B cell (primary cell): ENCODE measurements at regions not wholly inside any gene's neighbourhood (a gene's known extent, or its start where the extent isn't known, plus 50 kb on each side); places are given as distances from the start of the nearest gene placed in this dataset.

Experiments used
- ATAC-seq: fragments of 200-7000 bp; cut with Tn5 transposase; one replicate; pipeline ENCODE4 v1.10.0; 2021; ENCODE audit warnings: low read depth, mild to moderate bottlenecking, moderate number of reproducible peaks, moderate library complexity
- CTCF ChIA-PET: fragments of 350-600 bp; sonication (Branson Sonifier 250); formaldehyde crosslinking; loops from one replicate; lab custom pipeline; 2021; ENCODE audit warnings: antibody characterized with exemption, inconsistent platforms; lab: Charles Lee
- POLR2A ChIA-PET: fragments of 350-600 bp; sonication (Branson Sonifier 250); formaldehyde crosslinking; loops from one replicate; lab custom pipeline; 2021; ENCODE audit warnings: antibody characterized with exemption; lab: Charles Lee
- DNase-seq: peaks from one replicate; pipeline ENCODE4 v3.0.0; 2013
- H2AFZ ChIP-seq: 2 replicates; pipeline ENCODE4 v1.6.1; 2012; ENCODE audit warnings: mild to moderate bottlenecking, low read depth, low read length; ENCODE audit not compliant: insufficient read depth, poor library complexity, severe bottlenecking
- H3K27ac ChIP-seq, 2 donors: 1 replicate in 1 of 2; 2 replicates in 1 of 2; pipeline ENCODE4 v1.5.1; 2012 to 2013; ENCODE audit warnings: low read length in 2 of 2, mild to moderate bottlenecking in 2 of 2, moderate library complexity in 1 of 2
- H3K27me3 ChIP-seq, 4 experiments: fragments of 200-600 bp in 1 of 4; sonication (generic) in 1 of 4; replicated peaks in 1 of 4; 1 replicate in 2 of 4; 2 replicates in 2 of 4; pipeline versions ENCODE4 v1.6.1 to v1.7.0; 2013 to 2016; ENCODE audit warnings: low read length in 3 of 4, mild to moderate bottlenecking in 2 of 4, mixed read lengths in 1 of 4, moderate library complexity in 1 of 4; ENCODE audit not compliant: insufficient read depth in 4 of 4, control insufficient read depth in 3 of 4; ENCODE audit errors: control extremely low read depth in 1 of 4
- H3K36me3 ChIP-seq, 2 experiments: replicated peaks in 1 of 2; 1 replicate in 1 of 2; 2 replicates in 1 of 2; pipeline versions ENCODE4 v1.6.1 to v1.7.1; 2013; ENCODE audit warnings: low read length in 1 of 2; ENCODE audit not compliant: insufficient read depth in 2 of 2, control insufficient read depth in 1 of 2; ENCODE audit errors: control extremely low read depth in 1 of 2, extremely low read depth in 1 of 2
- H3K4me1 ChIP-seq, 2 donors: fragments of 200-600 bp in 1 of 2; sonication (generic) in 1 of 2; 1 replicate in 1 of 2; 2 replicates in 1 of 2; pipeline versions ENCODE4 v1.5.1 to v1.6.1; 2013 to 2017; ENCODE audit warnings: low read length in 2 of 2; ENCODE audit not compliant: control insufficient read depth in 2 of 2, insufficient read depth in 2 of 2
- H3K4me2 ChIP-seq: replicated peaks from 2 replicates; pipeline ENCODE3; 2012; ENCODE audit warnings: mild to moderate bottlenecking, low read depth, low read length; ENCODE audit not compliant: poor library complexity, severe bottlenecking
- H3K4me3 ChIP-seq, 5 experiments: fragments of 200-600 bp in 1 of 5; sonication (generic) in 1 of 5; 1 replicate in 3 of 5; 2 replicates in 2 of 5; pipeline versions ENCODE4 v1.5.1 to v1.7.0; 2011 to 2016; ENCODE audit warnings: low read length in 4 of 5, mild to moderate bottlenecking in 4 of 5, low read depth in 2 of 5, control low read depth in 1 of 5, moderate library complexity in 1 of 5; ENCODE audit not compliant: insufficient read depth in 1 of 5; ENCODE audit errors: control extremely low read depth in 1 of 5, extremely low read depth in 1 of 5
- H3K79me2 ChIP-seq: fragments of 200-600 bp; sonication (generic); one replicate; pipeline ENCODE4 v1.6.0; 2016; ENCODE audit warnings: low read length; ENCODE audit not compliant: control insufficient read depth, insufficient read depth
- H3K9ac ChIP-seq: fragments of 200-600 bp; sonication (generic); 2 replicates; pipeline ENCODE4 v1.6.1; 2017; ENCODE audit warnings: mild to moderate bottlenecking, low read length, moderate library complexity
- H3K9me3 ChIP-seq, 3 donors: one replicate each; pipeline versions ENCODE4 v1.6.1 to v1.7.1; 2013; ENCODE audit warnings: low read length in 2 of 3; ENCODE audit not compliant: control insufficient read depth in 2 of 3, insufficient read depth in 1 of 3; ENCODE audit errors: control extremely low read depth in 1 of 3
- H4K20me1 ChIP-seq: 2 replicates; pipeline ENCODE4 v1.6.0; 2012; ENCODE audit warnings: mild to moderate bottlenecking, low read length; ENCODE audit not compliant: insufficient read depth, control insufficient read depth, poor library complexity, severe bottlenecking
- H3K27ac Mint-ChIP-seq: one replicate; pipeline ENCODE4 v1.8.0; 2021; ENCODE audit warnings: mixed read lengths
- H3K27me3 Mint-ChIP-seq: one replicate; pipeline ENCODE4 v1.8.0; 2021; ENCODE audit warnings: mixed read lengths
- H3K4me1 Mint-ChIP-seq: one replicate; pipeline ENCODE4 v1.8.0; 2021; ENCODE audit warnings: mixed read lengths
- H3K4me3 Mint-ChIP-seq: one replicate; pipeline ENCODE4 v1.8.0; 2021; ENCODE audit warnings: mixed read lengths
- H3K9me3 Mint-ChIP-seq: one replicate; pipeline ENCODE4 v1.8.0; 2022; ENCODE audit warnings: mixed read lengths; ENCODE audit not compliant: insufficient read depth
- CTCF ChIP-seq: fragments of 200-600 bp; IDR thresholded peaks from one replicate; pipeline ENCODE4 v1.8.0; 2022; ENCODE audit warnings: antibody characterized with exemption, mild to moderate bottlenecking
- EZH2 ChIP-seq: IDR thresholded peaks from 2 replicates; pipeline ENCODE4 v1.6.1; 2012; ENCODE audit warnings: borderline replicate concordance, low read depth, mild to moderate bottlenecking, moderate library complexity, low read length; ENCODE audit not compliant: insufficient read depth, poor library complexity, severe bottlenecking
- WGBS: methylation state at CpG from one replicate; pipeline ENCODE4 v1.1.5; 2013; ENCODE audit warnings: missing lambda C conversion rate; ENCODE audit not compliant: insufficient coverage; 5-methylcytosine and 5-hydroxymethylcytosine counted together
- intact Hi-C: fragments of 100-400 bp; cut with micrococcal nuclease; formaldehyde crosslinking; loops from one replicate; pipeline ENCODE4 v1.10.0; 2022

GRCh38 chr13:71967990-71968389 lies 101.0 kb upstream of the DACH1 start:
- Histone ChIP-seq H3K9me3 (peaks cover 0 to 3% (median 0%) of the 10 kb centered on the region in 3 donors), H3K4me2 (no peak overlapping the region), H4K20me1 (no peaks in the 10 kb centered on the region), H3K27me3 (no peaks in the 10 kb centered on the region), H3K79me2 (no peaks in the 10 kb centered on the region), H3K27ac (no peak overlapping the region), H3K4me3 (no peak overlapping the region), H2AFZ (no peak overlapping the region), H3K4me1 (no peaks in the 10 kb centered on the region), H3K9ac (no peak overlapping the region), H3K36me3 (no peaks in the 10 kb centered on the region)
- no peak for ATAC-seq
- 91% methylated on average over 4 of the region's 5 CpGs for WGBS
- POLR2A ChIA-PET = no interaction called here
- TF ChIP-seq CTCF (no peak), EZH2 (no peak)
- no peaks in the 10 kb centered on the region for H3K9me3 Mint-ChIP-seq
- H3K27ac Mint-ChIP-seq = no peak overlapping the region
- H3K4me3 Mint-ChIP-seq = no peak overlapping the region
- intact Hi-C loops = no loop called here
- H3K27me3 Mint-ChIP-seq = no peaks in the 10 kb centered on the region
- CTCF ChIA-PET = no interaction called here
- no peak for DNase-seq
- peaks cover 2% of the 10 kb centered on the region for H3K4me1 Mint-ChIP-seq

- H2AFZ ChIP-seq = peak overlapping the region; percentile 21
- H3K27me3 ChIP-seq = no peaks in the 10 kb centered on the region
- H3K27ac ChIP-seq = no peak overlapping the region
- Mint-ChIP-seq H3K27me3 (no peaks in the 10 kb centered on the region), H3K9me3 (no peaks in the 10 kb centered on the region), H3K4me1 (peaks cover 2% of the 10 kb centered on the region), H3K27ac (no peak overlapping the region), H3K4me3 (no peak overlapping the region)
- POLR2A ChIA-PET = no interaction called here
- ATAC-seq (no peak), DNase-seq (no peak)
- H3K79me2 ChIP-seq = no peaks in the 10 kb centered on the region
- H3K9me3 ChIP-seq = peaks cover 0 to 1% (median 0%) of the 10 kb centered on the region in 3 donors
- TF ChIP-seq CTCF = no peak
- no peak for TF ChIP-seq EZH2
- no peaks in the 10 kb centered on the region for H3K36me3 ChIP-seq
- no peaks in the 10 kb centered on the region for H4K20me1 ChIP-seq
- H3K9ac ChIP-seq = peak overlapping the region; percentile 27
- H3K4me3 ChIP-seq = no peak overlapping the region
- no peaks in the 10 kb centered on the region for H3K4me1 ChIP-seq
- intact Hi-C loops = no loop called here
- 40% methylated on average over 2 of the region's 8 CpGs for WGBS
- CTCF ChIA-PET = no interaction called here
- H3K4me2 ChIP-seq = peak overlapping the region; percentile 2
Observed at GRCh38 chr13:71964491-71965100, 97.6 kb upstream of the DACH1 start.
